HCT116 (cell line): ENCODE measurements at regions not wholly inside any gene's neighbourhood (a gene's known extent, or its start where the extent isn't known, plus 50 kb on each side); places are given as distances from the start of the nearest gene placed in this dataset.
A peak's percentile ranks its signal among the peaks of the same experiment; 100 is the strongest.

Experiments
- ATAC-seq: fragments of 200-7000 bp; cut with Tn5 transposase; 2 replicates; pipeline ENCODE4 v1.9.1; 2020; ENCODE audit warnings: mild to moderate bottlenecking, moderate library complexity
- BruUV-seq: library from RNA; stranded (reverse); fragments of 400-500 nt; replicated peaks from 2 replicates; lab custom pipeline; 2021; lab: Mats Ljungman, UMichigan
- CTCF ChIA-PET: fragments of 300-600 bp; sonication (Branson Sonifier 250); formaldehyde crosslinking; loops from one replicate; lab custom pipeline; 2021; ENCODE audit warnings: antibody characterized with exemption; lab: Charles Lee
- POLR2A ChIA-PET: fragments of 300-600, 350-600 bp; sonication (Branson Sonifier 250); formaldehyde crosslinking; loops from one replicate; lab custom pipeline; 2021; ENCODE audit warnings: antibody characterized with exemption; lab: Charles Lee
- RAD21 ChIA-PET, 2 experiments: fragments of 300-600 bp; sonication (Branson Sonifier 250); formaldehyde crosslinking; loops; one replicate each; lab custom pipeline; 2023; ENCODE audit warnings: low total read pairs in 2 of 2; ENCODE audit not compliant: uncharacterized antibody in 2 of 2, unreplicated experiment in 2 of 2, low non-redundant PET in 1 of 2; lab: Charles Lee
- DNase-seq: peaks from one replicate; pipeline ENCODE4 v3.0.0-alpha.2; 2010; ENCODE audit warnings: low read depth, low spot score
- H2AFZ ChIP-seq: fragments of 200-600 bp; shearing (Covaris generic), sonication (generic); 2 replicates; pipeline ENCODE4 v1.6.1; 2017; ENCODE audit warnings: low read depth, mixed run types, mixed read lengths, antibody characterized with exemption, low read length; ENCODE audit not compliant: poor library complexity, severe bottlenecking
- H3K27ac ChIP-seq: 2 replicates; pipeline ENCODE4 v1.5.1; 2012; ENCODE audit warnings: low read depth, low read length
- H3K27me3 ChIP-seq: fragments of 200-600 bp; sonication (generic); 2 replicates; pipeline ENCODE4 v1.6.1; 2016; ENCODE audit warnings: mixed run types, low read length, mixed read lengths; ENCODE audit not compliant: insufficient read depth
- H3K36me3 ChIP-seq, 2 experiments: fragments of 200-500 bp in 1 of 2; fragments of 200-600 bp in 1 of 2; sonication (Bioruptor generic) in 1 of 2; sonication (generic) in 1 of 2; 2 replicates each; pipeline versions ENCODE4 v1.5.1 to v1.6.1; 2014 to 2016; ENCODE audit warnings: low read length in 2 of 2, inconsistent platforms in 1 of 2, mixed read lengths in 1 of 2, mixed run types in 1 of 2; ENCODE audit not compliant: insufficient read depth in 2 of 2, control insufficient read depth in 1 of 2
- H3K4me1 ChIP-seq, 2 experiments: fragments of 200-600 bp in 1 of 2; sonication (generic) in 1 of 2; 2 replicates each; pipeline versions ENCODE4 v1.5.1 to v1.6.1; 2012 to 2017; ENCODE audit warnings: low read length in 2 of 2, inconsistent platforms in 1 of 2, mild to moderate bottlenecking in 1 of 2, mixed read lengths in 1 of 2, mixed run types in 1 of 2, moderate library complexity in 1 of 2; ENCODE audit not compliant: insufficient read depth in 2 of 2, control insufficient read depth in 1 of 2
- H3K4me2 ChIP-seq: fragments of 200-600 bp; sonication (generic); 2 replicates; pipeline ENCODE4 v1.6.1; 2017; ENCODE audit warnings: mixed run types, low read length, mixed read lengths
- H3K4me3 ChIP-seq, 2 experiments: fragments of 200-600 bp in 1 of 2; sonication (generic) in 1 of 2; replicated peaks in 1 of 2; 2 replicates each; pipeline ENCODE4 v1.5.1; 2011 to 2016; ENCODE audit warnings: low read length in 2 of 2, control low read depth in 1 of 2, low read depth in 1 of 2, mild to moderate bottlenecking in 1 of 2, mixed read lengths in 1 of 2, mixed run types in 1 of 2
- H3K79me2 ChIP-seq: fragments of 200-600 bp; sonication (generic); 2 replicates; pipeline ENCODE4 v1.6.1; 2017; ENCODE audit warnings: mild to moderate bottlenecking, mixed run types, low read length, moderate library complexity, mixed read lengths; ENCODE audit not compliant: insufficient read depth
- H3K9ac ChIP-seq: fragments of 200-600 bp; sonication (generic); 2 replicates; pipeline ENCODE4 v1.6.1; 2016; ENCODE audit warnings: low read length, mixed read lengths
- H3K9me2 ChIP-seq: fragments of 200-600 bp; sonication (generic), shearing (Covaris generic); 2 replicates; pipeline ENCODE4 v1.6.1; 2017; ENCODE audit warnings: mixed run types, mild to moderate bottlenecking, moderate library complexity; ENCODE audit not compliant: insufficient read depth
- H3K9me3 ChIP-seq, 2 experiments: fragments of 200-500 bp in 1 of 2; fragments of 200-600 bp in 1 of 2; sonication (Bioruptor generic) in 1 of 2; sonication (generic) in 1 of 2; 2 replicates each; pipeline ENCODE4 v1.6.1; 2014 to 2017; ENCODE audit warnings: low read length in 2 of 2, mixed read lengths in 2 of 2, inconsistent platforms in 1 of 2, low read depth in 1 of 2, mild to moderate bottlenecking in 1 of 2, mixed run types in 1 of 2, moderate library complexity in 1 of 2; ENCODE audit not compliant: control insufficient read depth in 1 of 2, insufficient read depth in 1 of 2
- H4K20me1 ChIP-seq: fragments of 200-600 bp; sonication (generic), shearing (Covaris generic); 2 replicates; pipeline ENCODE4 v1.6.1; 2017; ENCODE audit warnings: mixed run types, mild to moderate bottlenecking, moderate library complexity; ENCODE audit not compliant: insufficient read depth
- CBX3 ChIP-seq: IDR thresholded peaks from 2 replicates; pipeline ENCODE4 v1.6.1; 2012; ENCODE audit warnings: low read depth
- CEBPB ChIP-seq: IDR thresholded peaks from 2 replicates; pipeline ENCODE4 v1.6.1; 2012; ENCODE audit warnings: low read depth
- CTCF ChIP-seq, 3 experiments: fragments of 200-600 bp in 1 of 3; sonication (generic) in 1 of 3; IDR thresholded peaks in 2 of 3; conservative IDR thresholded peaks in 1 of 3; 2 replicates each; pipeline ENCODE4 v1.5.1; 2012 to 2017; ENCODE audit warnings: low read depth in 2 of 3, low read length in 2 of 3, antibody characterized with exemption in 1 of 3, borderline replicate concordance in 1 of 3, control low read depth in 1 of 3, mild to moderate bottlenecking in 1 of 3, mixed read lengths in 1 of 3, mixed run types in 1 of 3, moderate library complexity in 1 of 3; ENCODE audit not compliant: insufficient read depth in 1 of 3
- EGR1 ChIP-seq: IDR thresholded peaks from 2 replicates; pipeline ENCODE4 v1.6.1; 2012; ENCODE audit warnings: low read depth
- EZH2phosphoT487 ChIP-seq: fragments of 200-600 bp; IDR thresholded peaks from 2 replicates; pipeline ENCODE4 v1.6.1; 2018; ENCODE audit warnings: antibody characterized with exemption, borderline replicate concordance
- FOSL1 ChIP-seq: IDR thresholded peaks from 2 replicates; pipeline ENCODE4 v1.6.1; 2012; ENCODE audit warnings: low read depth
- POLR2A ChIP-seq: IDR thresholded peaks from 2 replicates; pipeline ENCODE4 v1.7.0; 2011; ENCODE audit warnings: borderline replicate concordance; ENCODE audit not compliant: insufficient read depth, insufficient read length; ENCODE audit errors: extremely low read depth
- RAD21 ChIP-seq: IDR thresholded peaks from 2 replicates; pipeline ENCODE4 v1.6.1; 2012; ENCODE audit warnings: low read depth, mild to moderate bottlenecking
- ZNF274 ChIP-seq: fragments of 200-500 bp; sonication (Bioruptor generic); IDR thresholded peaks from 2 replicates; pipeline ENCODE4 v1.6.1; 2014; ENCODE audit warnings: mild to moderate bottlenecking, low read depth, low read length, inconsistent platforms
- intact Hi-C: fragments of 100-400 bp; cut with micrococcal nuclease; formaldehyde crosslinking; loops from 2 replicates; pipeline ENCODE4 v1.10.0; 2022

GRCh38 chr6:108735310-108736001 is 112.8 kb upstream of the ARMC2 start:
- TF ChIP-seq RAD21 (no peak), CBX3 (no peak), EGR1 (no peak), CEBPB (no peak), POLR2A (no peak), EZH2phosphoT487 (no peak), FOSL1 (no peak), ZNF274 (no peak), CTCF (IDR thresholded peaks at IDR 0.05 in 2 of 3, conservative IDR thresholded peaks at IDR 0.05 in 1 of 3; ENCODE audit: borderline replicate concordance in 1 of 3, insufficient read depth in 1 of 3, low read depth in 2 of 3, low read length in 2 of 3) (no peak)
- TF ChIP-seq, all 23 proteins: peak for 0
- H2AFZ ChIP-seq = peak overlapping the region; percentile 86
- RAD21 ChIA-PET = no interaction called here
- H3K79me2 ChIP-seq = no peaks in the 10 kb centered on the region
- DNase-seq (peak; percentile 56), ATAC-seq (no peak)
- H3K27ac ChIP-seq = peak overlapping the region; percentile 68
- H3K36me3 ChIP-seq = no peaks in the 10 kb centered on the region
- peak overlapping the region; percentile 94 for H3K4me2 ChIP-seq
- no peaks in the 10 kb centered on the region for H3K9me2 ChIP-seq
- intact Hi-C loops = no loop called here
- peaks cover 49 to 93% of the 10 kb centered on the region in 2 experiments for H3K4me1 ChIP-seq
- H4K20me1 ChIP-seq = no peaks in the 10 kb centered on the region
- H3K9ac ChIP-seq = peak overlapping the region; percentile 70
- H3K27me3 ChIP-seq = no peaks in the 10 kb centered on the region
- POLR2A ChIA-PET = interaction anchor here (1.2 kb wide), 2 partner anchors 68 to 175 kb away, joined by 3 to 5 read pairs; partner anchors contain the start of gene FOXO3
- H3K4me3 ChIP-seq = peak overlapping the region; percentile 42 to 53
- CTCF ChIA-PET = no interaction called here
- no TSS peak for BruUV-seq
- H3K9me3 ChIP-seq = no peaks in the 10 kb centered on the region
